Upper lobe of left lung (tissue), 6 donors: ENCODE measurements at regions not wholly inside any gene's neighbourhood (a gene's known extent, or its start where the extent isn't known, plus 50 kb on each side); places are given as distances from the start of the nearest gene placed in this dataset.

Experiments used
- ATAC-seq, 2 donors: fragments of 200-7000 bp; cut with Tn5 transposase; one replicate each; pipeline ENCODE4 v1.9.1; 2022; ENCODE audit warnings: mild to moderate bottlenecking in 2 of 2, moderate library complexity in 2 of 2; ENCODE audit not compliant: low FRiP score in 2 of 2
- DNase-seq, 2 donors: peaks; one replicate each; pipeline ENCODE4 v3.0.0-alpha.2; 2019 to 2020
- H3K27ac ChIP-seq, 4 donors: fragments of 200-600 bp; sonication (generic); one replicate each; pipeline ENCODE4 v1.5.1; 2016 to 2019
- H3K27me3 ChIP-seq, 4 donors: fragments of 200-600 bp; sonication (generic); one replicate each; pipeline ENCODE4 v1.5.1; 2017 to 2019
- H3K36me3 ChIP-seq, 4 donors: fragments of 200-600 bp; sonication (generic); one replicate each; pipeline ENCODE4 v1.5.1; 2016 to 2019
- H3K4me1 ChIP-seq, 4 donors: fragments of 200-600 bp; sonication (generic); one replicate each; pipeline ENCODE4 v1.5.1; 2018 to 2019
- H3K4me3 ChIP-seq, 4 donors: fragments of 200-600 bp; sonication (generic); one replicate each; pipeline ENCODE4 v1.5.1; 2017 to 2019; ENCODE audit warnings: mild to moderate bottlenecking in 2 of 4, moderate library complexity in 1 of 4
- H3K9me3 ChIP-seq, 4 donors: fragments of 200-600 bp; sonication (generic); one replicate each; pipeline ENCODE4 v1.5.1; 2018 to 2019
- EP300 ChIP-seq, 4 donors: sonication (generic); formaldehyde crosslinking; IDR thresholded peaks; one replicate each; pipeline ENCODE4 v1.5.1; 2017; ENCODE audit warnings: antibody characterized with exemption in 4 of 4, control low read depth in 2 of 4
- POLR2A ChIP-seq, 4 donors: fragments of 450-650 bp; IDR thresholded peaks; one replicate each; pipeline ENCODE4 v1.5.1; 2016 to 2017; ENCODE audit warnings: antibody characterized with exemption in 4 of 4, mild to moderate bottlenecking in 2 of 4
- POLR2AphosphoS5 ChIP-seq, 2 donors: sonication (generic); formaldehyde crosslinking; IDR thresholded peaks; one replicate each; pipeline ENCODE4 v1.5.1; 2017; ENCODE audit warnings: antibody characterized with exemption in 2 of 2
- WGBS, 2 donors: methylation state at CpG; one replicate each; pipeline ENCODE4 v1.1.5; 2017 to 2018; 5-methylcytosine and 5-hydroxymethylcytosine counted together
- TF ChIP-seq, protein P1 (sequence below), 6 experiments: fragments of 450-650 bp in 4 of 6; fragments of 200-600 bp in 2 of 6; sonication (generic) in 2 of 6; IDR thresholded peaks; one replicate each; pipeline ENCODE4 v1.5.1; 2016 to 2019; ENCODE audit warnings: antibody characterized with exemption in 6 of 6
- donor health status: DM: no; HTN: no; CAD: no; lungs with moderate emphysema.
- donor health status: DM: no; HTN: yes; CAD: no; lungs with severe emphysema.

DNA sequence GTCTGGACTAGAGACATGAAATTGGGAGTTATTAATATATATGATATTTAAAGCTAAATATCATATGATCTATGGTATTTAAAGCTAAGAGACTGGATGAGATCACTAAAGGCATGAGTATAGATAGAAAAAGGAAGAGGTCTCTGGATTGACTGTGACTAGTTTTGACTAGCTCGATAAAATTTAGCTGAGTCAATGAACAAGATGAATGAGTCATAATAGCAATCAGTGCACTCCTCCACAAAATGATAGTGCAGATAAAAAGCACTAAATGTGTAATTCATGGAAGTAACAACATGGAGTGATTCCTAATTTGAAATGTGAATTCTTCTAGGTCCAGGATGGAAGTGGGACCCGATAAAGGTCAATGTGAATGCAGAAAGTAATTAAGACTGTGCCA, 127.4 kb downstream of the PFDN4 start:
- Histone ChIP-seq H3K4me3 (no peak overlapping the region), H3K36me3 (no peaks in the 10 kb centered on the region), H3K4me1 (no peaks in the 10 kb centered on the region), H3K9me3 (no peaks in the 10 kb centered on the region), H3K27me3 (no peaks in the 10 kb centered on the region), H3K27ac (no peak overlapping the region)
- TF ChIP-seq POLR2AphosphoS5 (IDR thresholded peaks at IDR 0.05) (no peak), POLR2A (IDR thresholded peaks at IDR 0.05) (no peak), EP300 (IDR thresholded peaks at IDR 0.05) (no peak)
- TF ChIP-seq, protein P1, sequence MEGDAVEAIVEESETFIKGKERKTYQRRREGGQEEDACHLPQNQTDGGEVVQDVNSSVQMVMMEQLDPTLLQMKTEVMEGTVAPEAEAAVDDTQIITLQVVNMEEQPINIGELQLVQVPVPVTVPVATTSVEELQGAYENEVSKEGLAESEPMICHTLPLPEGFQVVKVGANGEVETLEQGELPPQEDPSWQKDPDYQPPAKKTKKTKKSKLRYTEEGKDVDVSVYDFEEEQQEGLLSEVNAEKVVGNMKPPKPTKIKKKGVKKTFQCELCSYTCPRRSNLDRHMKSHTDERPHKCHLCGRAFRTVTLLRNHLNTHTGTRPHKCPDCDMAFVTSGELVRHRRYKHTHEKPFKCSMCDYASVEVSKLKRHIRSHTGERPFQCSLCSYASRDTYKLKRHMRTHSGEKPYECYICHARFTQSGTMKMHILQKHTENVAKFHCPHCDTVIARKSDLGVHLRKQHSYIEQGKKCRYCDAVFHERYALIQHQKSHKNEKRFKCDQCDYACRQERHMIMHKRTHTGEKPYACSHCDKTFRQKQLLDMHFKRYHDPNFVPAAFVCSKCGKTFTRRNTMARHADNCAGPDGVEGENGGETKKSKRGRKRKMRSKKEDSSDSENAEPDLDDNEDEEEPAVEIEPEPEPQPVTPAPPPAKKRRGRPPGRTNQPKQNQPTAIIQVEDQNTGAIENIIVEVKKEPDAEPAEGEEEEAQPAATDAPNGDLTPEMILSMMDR (IDR thresholded peaks at IDR 0.05), result no peak
- DNase-seq (no peak), ATAC-seq (no peak)
- 87 to 91% methylated on average over 2 of the region's 2 CpGs for WGBS, 2 donors

DNA sequence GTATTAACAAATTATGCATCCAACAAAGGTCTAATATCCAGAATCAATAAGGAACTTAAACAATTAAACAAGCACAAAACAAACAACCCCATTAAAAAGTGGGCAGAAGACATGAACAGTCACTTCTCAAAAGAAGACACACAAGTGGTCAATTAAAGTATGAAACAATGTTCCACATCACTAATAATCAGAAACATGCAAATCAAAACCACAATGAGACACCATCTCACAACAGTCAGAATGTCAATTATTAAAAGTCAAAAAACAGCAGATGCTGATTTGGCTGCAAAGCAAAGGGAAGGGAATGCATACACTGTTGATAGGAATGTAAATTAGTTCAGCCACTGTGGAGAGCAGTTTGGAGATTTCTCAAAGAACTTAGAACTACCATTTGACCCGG, 129.3 kb downstream of the PFDN4 start:
- Histone ChIP-seq H3K27ac (no peak overlapping the region), H3K36me3 (no peaks in the 10 kb centered on the region), H3K27me3 (no peaks in the 10 kb centered on the region), H3K9me3 (no peaks in the 10 kb centered on the region), H3K4me3 (no peak overlapping the region), H3K4me1 (peaks cover 0 to 2% (median 0%) of the 10 kb centered on the region in 4 donors)
- DNase-seq (no peak), ATAC-seq (no peak)
- 88 to 94% methylated on average over 1 of the region's 1 CpG for WGBS, 2 donors
- TF ChIP-seq POLR2A (IDR thresholded peaks at IDR 0.05), result no peak
- TF ChIP-seq POLR2AphosphoS5 (IDR thresholded peaks at IDR 0.05), result no peak
- TF ChIP-seq, protein P1 (IDR thresholded peaks at IDR 0.05), result no peak
- TF ChIP-seq EP300 (IDR thresholded peaks at IDR 0.05), result no peak

DNA sequence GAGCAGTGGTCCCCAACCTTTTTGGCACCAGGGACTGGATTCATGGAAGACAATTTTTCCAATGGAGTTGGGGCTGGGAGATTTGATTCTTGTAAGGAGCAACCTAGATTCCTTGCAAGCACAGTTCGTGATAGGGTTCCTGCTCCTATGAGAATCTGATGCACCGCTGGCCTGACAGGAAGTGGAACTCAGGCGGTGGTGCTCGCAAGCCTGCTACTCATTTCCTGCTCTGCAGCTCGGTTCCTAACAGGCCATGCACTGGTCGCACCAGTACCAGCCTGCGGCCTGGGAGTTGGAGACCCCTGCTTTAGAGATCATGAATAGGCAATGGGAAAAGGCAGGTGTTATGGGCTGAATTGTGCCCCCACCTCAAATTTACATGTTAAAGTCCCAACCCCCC, 131.2 kb downstream of the PFDN4 start:
- no peaks in the 10 kb centered on the region for H3K36me3 ChIP-seq
- TF ChIP-seq POLR2A (IDR thresholded peaks at IDR 0.05), result no peak
- TF ChIP-seq, protein P1 (IDR thresholded peaks at IDR 0.05), result no peak
- TF ChIP-seq EP300 (IDR thresholded peaks at IDR 0.05), result no peak
- TF ChIP-seq POLR2AphosphoS5 (IDR thresholded peaks at IDR 0.05), result no peak
- no peaks in the 10 kb centered on the region for H3K9me3 ChIP-seq
- ATAC-seq, result no peak
- WGBS, 2 donors, result 64 to 74% methylated on average over 6 to 7 of the region's 7 CpGs
- no peak overlapping the region for H3K4me3 ChIP-seq
- no peaks in the 10 kb centered on the region for H3K27me3 ChIP-seq
- peaks cover 0 to 2% (median 0%) of the 10 kb centered on the region in 4 donors for H3K4me1 ChIP-seq
- DNase-seq, result no peak
- H3K27ac ChIP-seq, result no peak overlapping the region

DNA sequence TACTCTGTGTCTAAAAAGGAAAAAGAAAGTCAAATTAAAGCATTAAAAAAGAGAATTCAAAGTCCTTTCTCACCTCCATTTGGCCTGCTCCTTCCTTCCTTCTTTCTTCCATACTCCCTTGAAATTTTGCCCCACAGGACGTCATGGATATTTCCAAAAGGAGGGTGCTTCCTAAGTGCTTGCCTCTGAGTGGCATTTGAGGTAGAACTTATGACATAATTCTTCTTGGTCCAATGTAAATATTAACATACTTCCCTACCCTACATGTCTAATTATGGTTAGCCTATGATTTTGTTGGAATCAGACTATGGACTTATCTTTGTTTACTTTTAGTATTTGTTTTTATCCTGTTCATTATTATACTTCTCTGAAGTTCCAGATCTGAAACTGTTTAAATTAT, 132.3 kb downstream of the PFDN4 start:
- DNase-seq, result no peak
- 35 to 40% methylated on average over 1 of the region's 1 CpG for WGBS, 2 donors
- no peak for ATAC-seq

DNA sequence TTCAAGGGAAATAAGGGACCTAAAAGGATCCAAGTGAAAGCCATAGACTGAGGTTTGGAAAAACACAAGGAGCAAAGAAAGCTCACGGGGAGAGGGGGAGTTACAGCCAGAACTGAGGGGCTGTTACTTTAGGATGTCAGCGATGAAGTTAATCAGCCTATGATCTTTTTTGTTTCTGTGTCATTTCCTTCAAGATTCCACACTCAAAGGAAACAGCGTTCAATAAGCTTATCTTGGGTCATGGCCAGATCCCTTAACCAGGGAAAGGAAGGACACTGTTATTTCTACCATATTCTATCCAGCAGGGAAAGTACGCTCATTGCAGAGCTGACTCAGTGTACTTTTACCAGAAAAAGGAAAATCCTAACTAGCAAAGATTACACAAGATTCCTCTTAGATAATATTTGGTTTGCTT, 132.8 kb downstream of the PFDN4 start:
- no peak for ATAC-seq
- H3K27ac ChIP-seq, result no peak overlapping the region

More for the DNA sequence above, 132.3 kb downstream of the PFDN4 start:
- H3K4me3 ChIP-seq, result no peak overlapping the region
- H3K27ac ChIP-seq, result no peak overlapping the region
- no peaks in the 10 kb centered on the region for H3K36me3 ChIP-seq
- no peaks in the 10 kb centered on the region for H3K27me3 ChIP-seq
- no peaks in the 10 kb centered on the region for H3K9me3 ChIP-seq
- TF ChIP-seq, protein P1 (IDR thresholded peaks at IDR 0.05), result no peak
- TF ChIP-seq EP300 (IDR thresholded peaks at IDR 0.05) (peak in 1 of 4 donors; percentile 23), POLR2A (IDR thresholded peaks at IDR 0.05) (no peak), POLR2AphosphoS5 (IDR thresholded peaks at IDR 0.05) (no peak)
- peaks cover 0 to 2% (median 0%) of the 10 kb centered on the region in 4 donors for H3K4me1 ChIP-seq

More for the DNA sequence above, 132.8 kb downstream of the PFDN4 start:
- no peaks in the 10 kb centered on the region for H3K9me3 ChIP-seq
- no peaks in the 10 kb centered on the region for H3K36me3 ChIP-seq
- no peak overlapping the region for H3K4me3 ChIP-seq
- H3K4me1 ChIP-seq, result peaks cover 0 to 2% (median 0%) of the 10 kb centered on the region in 4 donors
- no peaks in the 10 kb centered on the region for H3K27me3 ChIP-seq
- DNase-seq, result no peak
- TF ChIP-seq, protein P1 (IDR thresholded peaks at IDR 0.05), result no peak
- TF ChIP-seq EP300 (IDR thresholded peaks at IDR 0.05) (no peak), POLR2A (IDR thresholded peaks at IDR 0.05) (no peak), POLR2AphosphoS5 (IDR thresholded peaks at IDR 0.05) (no peak)
- WGBS, 2 donors, result 16 to 26% methylated on average over 4 of the region's 4 CpGs
